ENCODE measurements at regions not wholly inside any gene's neighbourhood (a gene's known extent, or its start where the extent isn't known, plus 50 kb on each side); places are given as distances from the start of the nearest gene placed in this dataset.

DNA sequence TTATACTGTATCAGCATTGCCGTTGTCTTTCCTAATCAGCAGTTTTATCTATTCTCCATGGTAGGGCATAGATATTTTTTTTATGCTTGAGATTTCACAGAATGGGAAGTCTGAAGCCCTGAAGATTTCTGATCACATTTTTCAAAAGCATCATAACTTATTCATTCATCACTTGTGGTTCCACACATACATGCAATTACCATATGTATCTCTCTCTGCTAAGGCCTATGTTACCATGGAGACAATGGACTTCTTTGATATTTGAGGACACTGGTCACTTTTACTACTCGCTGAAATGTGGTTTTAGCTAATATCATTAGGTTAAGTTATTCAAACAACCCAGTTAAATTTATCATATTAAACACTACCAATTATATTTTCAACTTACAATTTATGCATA lies 1827.0 kb downstream of the MRPL39 start:
- H3K4me1 Mint-ChIP-seq: no peaks in the 10 kb centered on the region
- peaks cover 2% of the 10 kb centered on the region for H3K27me3 Mint-ChIP-seq (ENCODE audit: insufficient read depth, low read depth, poor library complexity)
- no peak for DNase-seq (ENCODE audit: low spot score)
- Histone ChIP-seq H3K4me3 (no peak overlapping the region), H3K4me2 (no peak overlapping the region), H3K27ac (ENCODE audit: low read depth) (no peak overlapping the region), H3K36me3 (ENCODE audit: insufficient read depth) (no peaks in the 10 kb centered on the region; the same call in 1 of the 2 replicates), H3K27me3 (ENCODE audit: insufficient read depth) (no peaks in the 10 kb centered on the region), H3K79me2 (replicated peaks; ENCODE audit: insufficient read depth) (no peaks in the 10 kb centered on the region), H4K20me1 (replicated peaks; ENCODE audit: insufficient read depth) (no peaks in the 10 kb centered on the region), H3F3A (replicated peaks; ENCODE audit: low read depth) (no peaks in the 10 kb centered on the region), H2AFZ (no peak overlapping the region), H3K4me1 (ENCODE audit: insufficient read depth) (no peaks in the 10 kb centered on the region), H3K9me2 (ENCODE audit: insufficient read depth) (no peaks in the 10 kb centered on the region)
- H3K9me3 Mint-ChIP-seq: peaks cover 67% of the 10 kb centered on the region
- H3K36me3 Mint-ChIP-seq (ENCODE audit: low read depth): peaks cover 10% of the 10 kb centered on the region
- H3K4me3 Mint-ChIP-seq: no peak overlapping the region
- no peak overlapping the region for H3K27ac Mint-ChIP-seq
- no peak for ATAC-seq
- TF ChIP-seq EZH2phosphoT487 (IDR thresholded peaks at IDR 0.05; ENCODE audit: unreplicated experiment) (no peak), EZH2 (IDR thresholded peaks at IDR 0.05; ENCODE audit: low read depth, unreplicated experiment) (no peak), STAT1 (IDR thresholded peaks at IDR 0.05; ENCODE audit: unreplicated experiment) (no peak), POLR2AphosphoS5 (IDR thresholded peaks at IDR 0.05; ENCODE audit: low read depth) (no peak), NANOG (IDR thresholded peaks at IDR 0.05; ENCODE audit: borderline replicate concordance) (no peak), CREB1 (CRISPR knock-in tag; IDR thresholded peaks at IDR 0.05; ENCODE audit: low read depth) (no peak), ZNF331 (CRISPR knock-in tag; IDR thresholded peaks at IDR 0.05; ENCODE audit: low read depth) (no peak), JUNB (IDR thresholded peaks at IDR 0.05; ENCODE audit: unreplicated experiment) (no peak)
- TF ChIP-seq, protein P1, sequence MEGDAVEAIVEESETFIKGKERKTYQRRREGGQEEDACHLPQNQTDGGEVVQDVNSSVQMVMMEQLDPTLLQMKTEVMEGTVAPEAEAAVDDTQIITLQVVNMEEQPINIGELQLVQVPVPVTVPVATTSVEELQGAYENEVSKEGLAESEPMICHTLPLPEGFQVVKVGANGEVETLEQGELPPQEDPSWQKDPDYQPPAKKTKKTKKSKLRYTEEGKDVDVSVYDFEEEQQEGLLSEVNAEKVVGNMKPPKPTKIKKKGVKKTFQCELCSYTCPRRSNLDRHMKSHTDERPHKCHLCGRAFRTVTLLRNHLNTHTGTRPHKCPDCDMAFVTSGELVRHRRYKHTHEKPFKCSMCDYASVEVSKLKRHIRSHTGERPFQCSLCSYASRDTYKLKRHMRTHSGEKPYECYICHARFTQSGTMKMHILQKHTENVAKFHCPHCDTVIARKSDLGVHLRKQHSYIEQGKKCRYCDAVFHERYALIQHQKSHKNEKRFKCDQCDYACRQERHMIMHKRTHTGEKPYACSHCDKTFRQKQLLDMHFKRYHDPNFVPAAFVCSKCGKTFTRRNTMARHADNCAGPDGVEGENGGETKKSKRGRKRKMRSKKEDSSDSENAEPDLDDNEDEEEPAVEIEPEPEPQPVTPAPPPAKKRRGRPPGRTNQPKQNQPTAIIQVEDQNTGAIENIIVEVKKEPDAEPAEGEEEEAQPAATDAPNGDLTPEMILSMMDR (conservative IDR thresholded peaks at IDR 0.05; ENCODE audit: low read depth in 2 of 2): no peak
- TF ChIP-seq, protein P2, sequence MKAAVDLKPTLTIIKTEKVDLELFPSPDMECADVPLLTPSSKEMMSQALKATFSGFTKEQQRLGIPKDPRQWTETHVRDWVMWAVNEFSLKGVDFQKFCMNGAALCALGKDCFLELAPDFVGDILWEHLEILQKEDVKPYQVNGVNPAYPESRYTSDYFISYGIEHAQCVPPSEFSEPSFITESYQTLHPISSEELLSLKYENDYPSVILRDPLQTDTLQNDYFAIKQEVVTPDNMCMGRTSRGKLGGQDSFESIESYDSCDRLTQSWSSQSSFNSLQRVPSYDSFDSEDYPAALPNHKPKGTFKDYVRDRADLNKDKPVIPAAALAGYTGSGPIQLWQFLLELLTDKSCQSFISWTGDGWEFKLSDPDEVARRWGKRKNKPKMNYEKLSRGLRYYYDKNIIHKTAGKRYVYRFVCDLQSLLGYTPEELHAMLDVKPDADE (IDR thresholded peaks at IDR 0.05): no peak
- TF ChIP-seq, protein P3, sequence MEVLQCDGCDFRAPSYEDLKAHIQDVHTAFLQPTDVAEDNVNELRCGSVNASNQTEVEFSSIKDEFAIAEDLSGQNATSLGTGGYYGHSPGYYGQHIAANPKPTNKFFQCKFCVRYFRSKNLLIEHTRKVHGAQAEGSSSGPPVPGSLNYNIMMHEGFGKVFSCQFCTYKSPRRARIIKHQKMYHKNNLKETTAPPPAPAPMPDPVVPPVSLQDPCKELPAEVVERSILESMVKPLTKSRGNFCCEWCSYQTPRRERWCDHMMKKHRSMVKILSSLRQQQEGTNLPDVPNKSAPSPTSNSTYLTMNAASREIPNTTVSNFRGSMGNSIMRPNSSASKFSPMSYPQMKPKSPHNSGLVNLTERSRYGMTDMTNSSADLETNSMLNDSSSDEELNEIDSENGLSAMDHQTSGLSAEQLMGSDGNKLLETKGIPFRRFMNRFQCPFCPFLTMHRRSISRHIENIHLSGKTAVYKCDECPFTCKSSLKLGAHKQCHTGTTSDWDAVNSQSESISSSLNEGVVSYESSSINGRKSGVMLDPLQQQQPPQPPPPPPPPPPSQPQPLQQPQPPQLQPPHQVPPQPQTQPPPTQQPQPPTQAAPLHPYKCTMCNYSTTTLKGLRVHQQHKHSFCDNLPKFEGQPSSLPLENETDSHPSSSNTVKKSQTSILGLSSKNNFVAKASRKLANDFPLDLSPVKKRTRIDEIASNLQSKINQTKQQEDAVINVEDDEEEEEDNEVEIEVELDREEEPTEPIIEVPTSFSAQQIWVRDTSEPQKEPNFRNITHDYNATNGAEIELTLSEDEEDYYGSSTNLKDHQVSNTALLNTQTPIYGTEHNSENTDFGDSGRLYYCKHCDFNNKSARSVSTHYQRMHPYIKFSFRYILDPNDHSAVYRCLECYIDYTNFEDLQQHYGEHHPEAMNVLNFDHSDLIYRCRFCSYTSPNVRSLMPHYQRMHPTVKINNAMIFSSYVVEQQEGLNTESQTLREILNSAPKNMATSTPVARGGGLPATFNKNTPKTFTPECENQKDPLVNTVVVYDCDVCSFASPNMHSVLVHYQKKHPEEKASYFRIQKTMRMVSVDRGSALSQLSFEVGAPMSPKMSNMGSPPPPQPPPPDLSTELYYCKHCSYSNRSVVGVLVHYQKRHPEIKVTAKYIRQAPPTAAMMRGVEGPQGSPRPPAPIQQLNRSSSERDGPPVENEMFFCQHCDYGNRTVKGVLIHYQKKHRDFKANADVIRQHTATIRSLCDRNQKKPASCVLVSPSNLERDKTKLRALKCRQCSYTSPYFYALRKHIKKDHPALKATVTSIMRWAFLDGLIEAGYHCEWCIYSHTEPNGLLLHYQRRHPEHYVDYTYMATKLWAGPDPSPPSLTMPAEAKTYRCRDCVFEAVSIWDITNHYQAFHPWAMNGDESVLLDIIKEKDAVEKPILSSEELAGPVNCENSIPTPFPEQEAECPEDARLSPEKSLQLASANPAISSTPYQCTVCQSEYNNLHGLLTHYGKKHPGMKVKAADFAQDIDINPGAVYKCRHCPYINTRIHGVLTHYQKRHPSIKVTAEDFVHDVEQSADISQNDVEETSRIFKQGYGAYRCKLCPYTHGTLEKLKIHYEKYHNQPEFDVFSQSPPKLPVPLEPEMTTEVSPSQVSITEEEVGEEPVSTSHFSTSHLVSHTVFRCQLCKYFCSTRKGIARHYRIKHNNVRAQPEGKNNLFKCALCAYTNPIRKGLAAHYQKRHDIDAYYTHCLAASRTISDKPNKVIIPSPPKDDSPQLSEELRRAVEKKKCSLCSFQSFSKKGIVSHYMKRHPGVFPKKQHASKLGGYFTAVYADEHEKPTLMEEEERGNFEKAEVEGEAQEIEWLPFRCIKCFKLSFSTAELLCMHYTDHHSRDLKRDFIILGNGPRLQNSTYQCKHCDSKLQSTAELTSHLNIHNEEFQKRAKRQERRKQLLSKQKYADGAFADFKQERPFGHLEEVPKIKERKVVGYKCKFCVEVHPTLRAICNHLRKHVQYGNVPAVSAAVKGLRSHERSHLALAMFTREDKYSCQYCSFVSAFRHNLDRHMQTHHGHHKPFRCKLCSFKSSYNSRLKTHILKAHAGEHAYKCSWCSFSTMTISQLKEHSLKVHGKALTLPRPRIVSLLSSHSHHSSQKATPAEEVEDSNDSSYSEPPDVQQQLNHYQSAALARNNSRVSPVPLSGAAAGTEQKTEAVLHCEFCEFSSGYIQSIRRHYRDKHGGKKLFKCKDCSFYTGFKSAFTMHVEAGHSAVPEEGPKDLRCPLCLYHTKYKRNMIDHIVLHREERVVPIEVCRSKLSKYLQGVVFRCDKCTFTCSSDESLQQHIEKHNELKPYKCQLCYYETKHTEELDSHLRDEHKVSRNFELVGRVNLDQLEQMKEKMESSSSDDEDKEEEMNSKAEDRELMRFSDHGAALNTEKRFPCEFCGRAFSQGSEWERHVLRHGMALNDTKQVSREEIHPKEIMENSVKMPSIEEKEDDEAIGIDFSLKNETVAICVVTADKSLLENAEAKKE (CRISPR knock-in tag; IDR thresholded peaks at IDR 0.05): no peak
- TF ChIP-seq, protein P4, sequence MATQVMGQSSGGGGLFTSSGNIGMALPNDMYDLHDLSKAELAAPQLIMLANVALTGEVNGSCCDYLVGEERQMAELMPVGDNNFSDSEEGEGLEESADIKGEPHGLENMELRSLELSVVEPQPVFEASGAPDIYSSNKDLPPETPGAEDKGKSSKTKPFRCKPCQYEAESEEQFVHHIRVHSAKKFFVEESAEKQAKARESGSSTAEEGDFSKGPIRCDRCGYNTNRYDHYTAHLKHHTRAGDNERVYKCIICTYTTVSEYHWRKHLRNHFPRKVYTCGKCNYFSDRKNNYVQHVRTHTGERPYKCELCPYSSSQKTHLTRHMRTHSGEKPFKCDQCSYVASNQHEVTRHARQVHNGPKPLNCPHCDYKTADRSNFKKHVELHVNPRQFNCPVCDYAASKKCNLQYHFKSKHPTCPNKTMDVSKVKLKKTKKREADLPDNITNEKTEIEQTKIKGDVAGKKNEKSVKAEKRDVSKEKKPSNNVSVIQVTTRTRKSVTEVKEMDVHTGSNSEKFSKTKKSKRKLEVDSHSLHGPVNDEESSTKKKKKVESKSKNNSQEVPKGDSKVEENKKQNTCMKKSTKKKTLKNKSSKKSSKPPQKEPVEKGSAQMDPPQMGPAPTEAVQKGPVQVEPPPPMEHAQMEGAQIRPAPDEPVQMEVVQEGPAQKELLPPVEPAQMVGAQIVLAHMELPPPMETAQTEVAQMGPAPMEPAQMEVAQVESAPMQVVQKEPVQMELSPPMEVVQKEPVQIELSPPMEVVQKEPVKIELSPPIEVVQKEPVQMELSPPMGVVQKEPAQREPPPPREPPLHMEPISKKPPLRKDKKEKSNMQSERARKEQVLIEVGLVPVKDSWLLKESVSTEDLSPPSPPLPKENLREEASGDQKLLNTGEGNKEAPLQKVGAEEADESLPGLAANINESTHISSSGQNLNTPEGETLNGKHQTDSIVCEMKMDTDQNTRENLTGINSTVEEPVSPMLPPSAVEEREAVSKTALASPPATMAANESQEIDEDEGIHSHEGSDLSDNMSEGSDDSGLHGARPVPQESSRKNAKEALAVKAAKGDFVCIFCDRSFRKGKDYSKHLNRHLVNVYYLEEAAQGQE (IDR thresholded peaks at IDR 0.05; ENCODE audit: unreplicated experiment): no peak

All from GM23338 (cell line).